ENCODE measurements at regions not wholly inside any gene's neighbourhood (a gene's known extent, or its start where the extent isn't known, plus 50 kb on each side); places are given as distances from the start of the nearest gene placed in this dataset.
"Not testable (repeated sequence)": the region's sequence is repeated elsewhere in the genome, so short reads cannot be mapped to it uniquely, and the experiment has no call there.

GRCh38 chr3:107005352-107005751 lies 371.9 kb upstream of the CCDC54 start:
- not testable (repeated sequence) for TF ChIP-seq GLIS3 (CRISPR knock-in tag; IDR thresholded peaks at IDR 0.05); CREB5 (CRISPR knock-in tag; IDR thresholded peaks at IDR 0.05; ENCODE audit: low read depth); ZNF8 (CRISPR knock-in tag; IDR thresholded peaks at IDR 0.05)

Data from SK-N-SH treated with all-trans-retinoic acid at 6 μM for 48 hours (cell line).